ENCODE measurements at regions not wholly inside any gene's neighbourhood (a gene's known extent, or its start where the extent isn't known, plus 50 kb on each side); places are given as distances from the start of the nearest gene placed in this dataset.
"Not testable (repeated sequence)": the region's sequence is repeated elsewhere in the genome, so short reads cannot be mapped to it uniquely, and the experiment has no call there.

GRCh38 chr9:135284386-135285134, 195.0 kb upstream of the PPP1R26 start:
- Mint-ChIP-seq H3K27ac (no peak overlapping the region), H3K4me1 (ENCODE audit: low read depth) (no peaks in the 10 kb centered on the region), H3K27me3 (peaks cover 3% of the 10 kb centered on the region), H3K9me3 (peaks cover 6% of the 10 kb centered on the region), H3K36me3 (ENCODE audit: low read depth) (no peaks in the 10 kb centered on the region), H3K4me3 (no peak overlapping the region)
- DNase-seq = no peak

GRCh38 chr9:135286187-135286925, 193.2 kb upstream of the PPP1R26 start:
- not testable (repeated sequence) for H3K4me1 Mint-ChIP-seq (ENCODE audit: low read depth); H3K27ac Mint-ChIP-seq

GRCh38 chr9:135286961-135287360, 192.6 kb upstream of the PPP1R26 start:
- no peak overlapping the region for H3K4me3 Mint-ChIP-seq
- H3K4me1 Mint-ChIP-seq (ENCODE audit: low read depth) = no peaks in the 10 kb centered on the region
- peaks cover 6% of the 10 kb centered on the region for H3K9me3 Mint-ChIP-seq
- no peak overlapping the region for H3K27ac Mint-ChIP-seq
- no peak for DNase-seq
- no peaks in the 10 kb centered on the region for H3K36me3 Mint-ChIP-seq (ENCODE audit: low read depth)
- peaks cover 14% of the 10 kb centered on the region for H3K27me3 Mint-ChIP-seq

More at GRCh38 chr9:135286187-135286925, 193.2 kb upstream of the PPP1R26 start:
- peaks cover 13% of the 10 kb centered on the region for H3K27me3 Mint-ChIP-seq
- not testable (repeated sequence) for H3K4me3 Mint-ChIP-seq; DNase-seq; H3K9me3 Mint-ChIP-seq; H3K36me3 Mint-ChIP-seq (ENCODE audit: low read depth)

- no peak for DNase-seq
- Mint-ChIP-seq H3K4me1 (ENCODE audit: low read depth) (no peaks in the 10 kb centered on the region), H3K9me3 (peaks cover 6% of the 10 kb centered on the region), H3K36me3 (ENCODE audit: low read depth) (no peaks in the 10 kb centered on the region), H3K27ac (no peak overlapping the region), H3K27me3 (peaks cover 14% of the 10 kb centered on the region), H3K4me3 (no peak overlapping the region)
These were observed 192.0 kb upstream of the PPP1R26 start for GRCh38 chr9:135287627-135288026.

GRCh38 chr9:135288054-135288453, 191.5 kb upstream of the PPP1R26 start:
- Mint-ChIP-seq H3K4me1 (ENCODE audit: low read depth) (no peaks in the 10 kb centered on the region), H3K27ac (no peak overlapping the region), H3K27me3 (peaks cover 14% of the 10 kb centered on the region), H3K4me3 (no peak overlapping the region), H3K9me3 (peaks cover 6% of the 10 kb centered on the region), H3K36me3 (ENCODE audit: low read depth) (no peaks in the 10 kb centered on the region)
- no peak for DNase-seq

GRCh38 chr9:135289081-135289491, 190.5 kb upstream of the PPP1R26 start:
- DNase-seq = no peak
- no peak overlapping the region for H3K4me3 Mint-ChIP-seq
- no peaks in the 10 kb centered on the region for H3K4me1 Mint-ChIP-seq (ENCODE audit: low read depth)
- H3K9me3 Mint-ChIP-seq = peaks cover 6% of the 10 kb centered on the region
- no peak overlapping the region for H3K27ac Mint-ChIP-seq
- peaks cover 20% of the 10 kb centered on the region for H3K27me3 Mint-ChIP-seq
- no peaks in the 10 kb centered on the region for H3K36me3 Mint-ChIP-seq (ENCODE audit: low read depth)

GRCh38 chr9:135290086-135290485, 189.5 kb upstream of the PPP1R26 start:
- DNase-seq = no peak
- Mint-ChIP-seq H3K27ac (no peak overlapping the region), H3K4me1 (ENCODE audit: low read depth) (no peaks in the 10 kb centered on the region), H3K36me3 (ENCODE audit: low read depth) (no peaks in the 10 kb centered on the region), H3K27me3 (peaks cover 22% of the 10 kb centered on the region), H3K9me3 (peaks cover 6% of the 10 kb centered on the region), H3K4me3 (no peak overlapping the region)

GRCh38 chr9:135290566-135290965, 189.0 kb upstream of the PPP1R26 start:
- no peaks in the 10 kb centered on the region for H3K4me1 Mint-ChIP-seq (ENCODE audit: low read depth)
- no peak overlapping the region for H3K4me3 Mint-ChIP-seq
- peaks cover 22% of the 10 kb centered on the region for H3K27me3 Mint-ChIP-seq
- peaks cover 6% of the 10 kb centered on the region for H3K9me3 Mint-ChIP-seq
- no peak overlapping the region for H3K27ac Mint-ChIP-seq
- no peaks in the 10 kb centered on the region for H3K36me3 Mint-ChIP-seq (ENCODE audit: low read depth)
- no peak for DNase-seq

GRCh38 chr9:135291165-135291564, 188.4 kb upstream of the PPP1R26 start:
- Mint-ChIP-seq H3K27me3 (peaks cover 22% of the 10 kb centered on the region), H3K4me3 (no peak overlapping the region), H3K9me3 (peaks cover 4% of the 10 kb centered on the region), H3K27ac (no peak overlapping the region), H3K36me3 (ENCODE audit: low read depth) (no peaks in the 10 kb centered on the region), H3K4me1 (ENCODE audit: low read depth) (no peaks in the 10 kb centered on the region)
- DNase-seq = no peak

GRCh38 chr9:135294836-135295235, 184.7 kb upstream of the PPP1R26 start:
- Mint-ChIP-seq H3K4me1 (ENCODE audit: low read depth) (no peaks in the 10 kb centered on the region), H3K36me3 (ENCODE audit: low read depth) (no peaks in the 10 kb centered on the region), H3K4me3 (no peak overlapping the region), H3K27me3 (peaks cover 44% of the 10 kb centered on the region), H3K27ac (no peak overlapping the region), H3K9me3 (no peaks in the 10 kb centered on the region)
- no peak for DNase-seq

GRCh38 chr9:135295551-135296300, 183.9 kb upstream of the PPP1R26 start:
- no peak overlapping the region for H3K4me3 Mint-ChIP-seq
- H3K36me3 Mint-ChIP-seq (ENCODE audit: low read depth) = no peaks in the 10 kb centered on the region
- no peaks in the 10 kb centered on the region for H3K4me1 Mint-ChIP-seq (ENCODE audit: low read depth)
- DNase-seq = no peak
- no peaks in the 10 kb centered on the region for H3K9me3 Mint-ChIP-seq
- H3K27me3 Mint-ChIP-seq = peaks cover 44% of the 10 kb centered on the region
- H3K27ac Mint-ChIP-seq = no peak overlapping the region

- Mint-ChIP-seq H3K27ac (no peak overlapping the region), H3K27me3 (peaks cover 40% of the 10 kb centered on the region), H3K36me3 (ENCODE audit: low read depth) (no peaks in the 10 kb centered on the region), H3K4me3 (no peak overlapping the region), H3K4me1 (ENCODE audit: low read depth) (no peaks in the 10 kb centered on the region), H3K9me3 (no peaks in the 10 kb centered on the region)
- no peak for DNase-seq
These were observed 182.7 kb upstream of the PPP1R26 start for GRCh38 chr9:135296735-135297455.

GRCh38 chr9:135297456-135298075, 182.0 kb upstream of the PPP1R26 start:
- H3K27ac Mint-ChIP-seq = no peak overlapping the region
- H3K4me3 Mint-ChIP-seq = no peak overlapping the region
- no peaks in the 10 kb centered on the region for H3K36me3 Mint-ChIP-seq (ENCODE audit: low read depth)
- H3K27me3 Mint-ChIP-seq = peaks cover 41% of the 10 kb centered on the region
- DNase-seq = no peak
- no peaks in the 10 kb centered on the region for H3K9me3 Mint-ChIP-seq
- no peaks in the 10 kb centered on the region for H3K4me1 Mint-ChIP-seq (ENCODE audit: low read depth)

- no peak for DNase-seq
- Mint-ChIP-seq H3K4me3 (no peak overlapping the region), H3K4me1 (ENCODE audit: low read depth) (peaks cover 2% of the 10 kb centered on the region), H3K27me3 (peaks cover 41% of the 10 kb centered on the region), H3K9me3 (peaks cover 6% of the 10 kb centered on the region), H3K36me3 (ENCODE audit: low read depth) (no peaks in the 10 kb centered on the region), H3K27ac (no peak overlapping the region)
These were observed 180.4 kb upstream of the PPP1R26 start for GRCh38 chr9:135299239-135299590.
